Breast epithelium (tissue), 4 donors: ENCODE measurements at regions not wholly inside any gene's neighbourhood (a gene's known extent, or its start where the extent isn't known, plus 50 kb on each side); places are given as distances from the start of the nearest gene placed in this dataset.

ENCODE experiments used
- DNase-seq, 2 donors: peaks; one replicate each; pipeline ENCODE4 v3.0.0-alpha.2; 2019; ENCODE audit warnings: low spot score in 2 of 2
- H3K27ac ChIP-seq, 2 donors: fragments of 200-600 bp; sonication (generic) in 1 of 2; one replicate each; pipeline ENCODE4 v1.5.1; 2016 to 2019; ENCODE audit warnings: mild to moderate bottlenecking in 1 of 2
- H3K27me3 ChIP-seq, 2 donors: fragments of 200-600 bp; sonication (generic) in 1 of 2; one replicate each; pipeline versions ENCODE4 v1.5.1 to v1.6.0; 2017 to 2019; ENCODE audit warnings: control low read depth in 1 of 2, mild to moderate bottlenecking in 1 of 2
- H3K36me3 ChIP-seq: fragments of 200-600 bp; one replicate; pipeline ENCODE4 v1.5.1; 2019
- H3K4me1 ChIP-seq, 2 donors: fragments of 200-600 bp; sonication (generic); one replicate each; pipeline ENCODE4 v1.5.1; 2016 to 2019; ENCODE audit warnings: control low read depth in 1 of 2
- H3K4me3 ChIP-seq, 3 donors: fragments of 200-600 bp; sonication (generic); 1 replicate in 2 of 3; 2 replicates in 1 of 3; pipeline ENCODE4 v1.5.1; 2016 to 2019; ENCODE audit warnings: mild to moderate bottlenecking in 3 of 3, moderate library complexity in 2 of 3
- H3K9me3 ChIP-seq, 2 donors: fragments of 200-600 bp; sonication (generic) in 1 of 2; one replicate each; pipeline ENCODE4 v1.5.1; 2016 to 2019; ENCODE audit warnings: control low read depth in 1 of 2
- POLR2A ChIP-seq: fragments of 450-650 bp; IDR thresholded peaks from one replicate; pipeline ENCODE4 v1.6.1; 2016; ENCODE audit warnings: antibody characterized with exemption, mild to moderate bottlenecking, moderate library complexity
- POLR2AphosphoS5 ChIP-seq, 3 donors: sonication (generic); formaldehyde crosslinking; IDR thresholded peaks; one replicate each; pipeline ENCODE4 v1.6.1; 2017; ENCODE audit warnings: antibody characterized with exemption in 3 of 3
- intact Hi-C: fragments of 100-400 bp; cut with DNase I; formaldehyde crosslinking; loops from one replicate; pipeline ENCODE4 v1.15.1; 2023; ENCODE audit warnings: low total_unique reads
- TF ChIP-seq, protein P1 (sequence below), 3 donors: fragments of 450-650 bp; IDR thresholded peaks; one replicate each; pipeline ENCODE4 v1.5.1; 2016 to 2017; ENCODE audit warnings: antibody characterized with exemption in 3 of 3, mild to moderate bottlenecking in 3 of 3, moderate library complexity in 3 of 3

DNA sequence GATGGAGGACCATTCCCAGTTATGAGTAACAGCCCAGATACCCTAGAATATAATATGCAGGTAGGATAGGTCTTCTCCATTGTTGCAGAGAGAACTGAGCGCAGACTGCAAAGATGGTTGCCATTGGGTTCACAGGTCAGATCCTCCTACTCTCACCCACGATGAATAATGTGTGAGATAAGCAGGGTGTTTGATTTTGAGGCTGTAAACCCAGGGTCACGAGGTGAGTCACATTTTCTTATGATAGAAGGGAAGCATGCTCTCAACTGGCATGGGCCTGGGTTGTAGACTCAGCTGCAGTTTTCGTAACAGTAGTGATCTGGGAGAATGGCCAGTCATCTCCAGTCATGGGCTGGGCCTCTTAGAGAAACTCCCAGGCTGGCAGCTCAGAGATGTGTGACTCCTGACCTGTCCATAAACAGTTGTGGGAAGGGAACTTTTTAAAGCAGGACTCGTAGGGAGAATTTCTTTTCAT lies 74.2 kb downstream of the CD164 start:
- DNase-seq: no peak
- no peaks in the 10 kb centered on the region for H3K36me3 ChIP-seq
- no peaks in the 10 kb centered on the region for H3K27me3 ChIP-seq
- H3K9me3 ChIP-seq: no peaks in the 10 kb centered on the region
- H3K4me1 ChIP-seq: no peaks in the 10 kb centered on the region
- H3K27ac ChIP-seq: no peak overlapping the region
- H3K4me3 ChIP-seq: no peak overlapping the region
- intact Hi-C loops: no loop called here
- TF ChIP-seq POLR2A: no peak
- TF ChIP-seq, protein P1, sequence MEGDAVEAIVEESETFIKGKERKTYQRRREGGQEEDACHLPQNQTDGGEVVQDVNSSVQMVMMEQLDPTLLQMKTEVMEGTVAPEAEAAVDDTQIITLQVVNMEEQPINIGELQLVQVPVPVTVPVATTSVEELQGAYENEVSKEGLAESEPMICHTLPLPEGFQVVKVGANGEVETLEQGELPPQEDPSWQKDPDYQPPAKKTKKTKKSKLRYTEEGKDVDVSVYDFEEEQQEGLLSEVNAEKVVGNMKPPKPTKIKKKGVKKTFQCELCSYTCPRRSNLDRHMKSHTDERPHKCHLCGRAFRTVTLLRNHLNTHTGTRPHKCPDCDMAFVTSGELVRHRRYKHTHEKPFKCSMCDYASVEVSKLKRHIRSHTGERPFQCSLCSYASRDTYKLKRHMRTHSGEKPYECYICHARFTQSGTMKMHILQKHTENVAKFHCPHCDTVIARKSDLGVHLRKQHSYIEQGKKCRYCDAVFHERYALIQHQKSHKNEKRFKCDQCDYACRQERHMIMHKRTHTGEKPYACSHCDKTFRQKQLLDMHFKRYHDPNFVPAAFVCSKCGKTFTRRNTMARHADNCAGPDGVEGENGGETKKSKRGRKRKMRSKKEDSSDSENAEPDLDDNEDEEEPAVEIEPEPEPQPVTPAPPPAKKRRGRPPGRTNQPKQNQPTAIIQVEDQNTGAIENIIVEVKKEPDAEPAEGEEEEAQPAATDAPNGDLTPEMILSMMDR (IDR thresholded peaks at IDR 0.05): no peak
- TF ChIP-seq POLR2AphosphoS5 (IDR thresholded peaks at IDR 0.05): no peak

DNA sequence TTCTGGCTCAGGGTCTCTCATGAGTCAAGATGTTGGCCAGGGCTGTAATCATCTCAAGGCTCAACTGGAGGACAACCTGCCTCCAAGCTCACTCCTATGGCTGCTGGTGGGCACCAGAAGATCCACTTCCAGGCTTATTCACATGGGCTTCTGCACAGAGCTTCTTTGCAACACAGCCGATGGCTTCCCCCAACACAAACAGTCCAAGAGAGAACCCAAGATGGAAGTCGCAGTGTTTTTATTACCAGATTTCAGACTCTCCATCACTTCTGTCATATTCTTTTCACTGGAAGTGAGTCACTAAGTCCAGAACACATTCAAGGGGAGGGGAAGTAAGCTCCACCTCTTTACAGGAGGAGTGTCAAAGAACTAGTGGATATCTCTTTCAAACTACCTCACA lies 75.5 kb downstream of the CD164 start:
- intact Hi-C loops: no loop called here
- no peak overlapping the region for H3K27ac ChIP-seq
- no peaks in the 10 kb centered on the region for H3K9me3 ChIP-seq
- H3K4me1 ChIP-seq: no peaks in the 10 kb centered on the region
- no peak for DNase-seq
- H3K36me3 ChIP-seq: no peaks in the 10 kb centered on the region
- TF ChIP-seq, protein P1 (IDR thresholded peaks at IDR 0.05): no peak
- TF ChIP-seq POLR2A: no peak
- no peak for TF ChIP-seq POLR2AphosphoS5 (IDR thresholded peaks at IDR 0.05)
- no peaks in the 10 kb centered on the region for H3K27me3 ChIP-seq
- no peak overlapping the region for H3K4me3 ChIP-seq

DNA sequence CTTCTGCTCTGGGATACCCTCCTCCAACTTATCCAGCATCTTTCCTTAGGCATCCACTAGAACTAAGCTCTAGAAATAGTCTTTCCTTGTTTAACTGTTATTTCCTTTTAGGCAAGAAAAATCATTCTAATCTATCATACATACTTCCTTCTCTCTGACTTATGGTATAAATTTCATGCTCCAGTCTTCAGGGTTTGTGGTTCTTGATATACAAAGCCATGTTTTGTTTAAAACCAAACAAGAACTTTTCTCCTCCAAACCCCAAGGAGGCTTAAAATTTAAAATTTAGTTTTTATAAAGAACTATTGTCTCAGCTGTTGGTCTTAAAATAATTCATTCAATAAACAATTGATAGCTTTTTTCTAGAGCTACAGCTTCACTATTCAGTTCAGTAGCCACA lies 77.2 kb downstream of the CD164 start:
- intact Hi-C loops: no loop called here
- peak overlapping the region; percentile 60 to 68 for H3K27ac ChIP-seq
- H3K27me3 ChIP-seq: no peaks in the 10 kb centered on the region
- no peaks in the 10 kb centered on the region for H3K4me1 ChIP-seq
- no peak overlapping the region for H3K4me3 ChIP-seq
- H3K36me3 ChIP-seq: no peaks in the 10 kb centered on the region
- no peak for DNase-seq
- TF ChIP-seq POLR2AphosphoS5 (IDR thresholded peaks at IDR 0.05) (no peak), POLR2A (no peak)
- TF ChIP-seq, protein P1 (IDR thresholded peaks at IDR 0.05): no peak
- H3K9me3 ChIP-seq: no peaks in the 10 kb centered on the region

DNA sequence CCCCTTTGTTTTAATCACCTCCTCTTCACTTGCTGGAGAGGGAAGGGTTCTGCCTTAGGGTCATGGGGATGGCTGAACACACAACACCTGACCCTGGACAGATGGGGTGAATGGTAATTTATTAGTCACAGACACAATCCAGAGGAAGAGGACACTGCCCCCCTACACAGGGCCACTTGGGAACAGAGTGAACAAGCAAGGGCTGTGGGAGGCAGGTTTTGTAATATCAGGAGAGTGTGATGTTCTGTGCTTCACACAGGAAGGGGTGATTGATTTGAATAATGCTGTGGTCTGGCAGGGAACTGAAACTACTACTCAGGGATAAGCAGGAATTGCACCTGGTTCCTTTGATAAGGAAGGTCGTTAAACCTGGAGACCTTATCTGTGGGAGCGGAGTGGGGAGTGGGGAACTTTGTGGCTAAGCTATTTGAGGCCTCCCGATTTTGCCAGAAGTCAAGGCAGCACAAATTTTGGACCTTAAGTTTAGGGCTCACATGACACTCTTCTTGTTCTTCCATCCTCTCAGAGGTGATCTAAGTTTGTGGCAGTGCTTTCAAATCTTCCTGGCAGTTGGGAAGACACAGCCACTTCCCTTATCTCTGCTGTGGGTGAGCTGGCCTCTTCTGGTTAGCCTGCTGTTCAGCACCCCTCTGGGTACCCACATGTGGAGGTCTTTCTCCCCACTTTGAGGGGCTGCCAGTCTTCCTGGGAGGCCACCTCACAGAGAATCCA lies 77.8 kb downstream of the CD164 start:
- TF ChIP-seq, protein P1 (IDR thresholded peaks at IDR 0.05): no peak
- TF ChIP-seq POLR2AphosphoS5 (IDR thresholded peaks at IDR 0.05): no peak
- no peak for TF ChIP-seq POLR2A
- H3K27ac ChIP-seq: peak overlapping the region; percentile 60 to 68
- H3K9me3 ChIP-seq: no peaks in the 10 kb centered on the region
- no peak for DNase-seq
- no peaks in the 10 kb centered on the region for H3K4me1 ChIP-seq
- intact Hi-C loops: no loop called here
- H3K36me3 ChIP-seq: no peaks in the 10 kb centered on the region
- H3K27me3 ChIP-seq: no peaks in the 10 kb centered on the region
- no peak overlapping the region for H3K4me3 ChIP-seq

- intact Hi-C loops: no loop called here
- Histone ChIP-seq H3K27me3 (no peaks in the 10 kb centered on the region), H3K27ac (peak overlapping the region; percentile 60 to 68), H3K4me3 (no peak overlapping the region), H3K9me3 (no peaks in the 10 kb centered on the region), H3K36me3 (no peaks in the 10 kb centered on the region), H3K4me1 (no peaks in the 10 kb centered on the region)
- TF ChIP-seq POLR2AphosphoS5 (IDR thresholded peaks at IDR 0.05): no peak
- no peak for TF ChIP-seq POLR2A
- TF ChIP-seq, protein P1 (IDR thresholded peaks at IDR 0.05): no peak
- no peak for DNase-seq
Observed at GRCh38 chr6:109303640-109304283, 78.5 kb downstream of the CD164 start.
